DOHH2 (cell line): ENCODE measurements at regions not wholly inside any gene's neighbourhood (a gene's known extent, or its start where the extent isn't known, plus 50 kb on each side); places are given as distances from the start of the nearest gene placed in this dataset.

Experiments
- EZH2phosphoT487 ChIP-seq: fragments of 200-600 bp; sonication (generic); IDR thresholded peaks from 2 replicates; pipeline ENCODE4 v1.6.1; 2017; ENCODE audit warnings: borderline replicate concordance, mild to moderate bottlenecking, antibody characterized with exemption, low read length, moderate library complexity, mixed read lengths
- TF ChIP-seq, protein P1 (sequence below): fragments of 200-600 bp; sonication (generic); IDR thresholded peaks from one replicate; pipeline ENCODE4 v1.5.1; 2014; ENCODE audit warnings: antibody characterized with exemption, mild to moderate bottlenecking, low read depth, low read length; ENCODE audit not compliant: poor library complexity, severe bottlenecking

GRCh38 chr4:85128246-85129204, 162.0 kb upstream of the WDFY3 start:
- TF ChIP-seq, protein P1, sequence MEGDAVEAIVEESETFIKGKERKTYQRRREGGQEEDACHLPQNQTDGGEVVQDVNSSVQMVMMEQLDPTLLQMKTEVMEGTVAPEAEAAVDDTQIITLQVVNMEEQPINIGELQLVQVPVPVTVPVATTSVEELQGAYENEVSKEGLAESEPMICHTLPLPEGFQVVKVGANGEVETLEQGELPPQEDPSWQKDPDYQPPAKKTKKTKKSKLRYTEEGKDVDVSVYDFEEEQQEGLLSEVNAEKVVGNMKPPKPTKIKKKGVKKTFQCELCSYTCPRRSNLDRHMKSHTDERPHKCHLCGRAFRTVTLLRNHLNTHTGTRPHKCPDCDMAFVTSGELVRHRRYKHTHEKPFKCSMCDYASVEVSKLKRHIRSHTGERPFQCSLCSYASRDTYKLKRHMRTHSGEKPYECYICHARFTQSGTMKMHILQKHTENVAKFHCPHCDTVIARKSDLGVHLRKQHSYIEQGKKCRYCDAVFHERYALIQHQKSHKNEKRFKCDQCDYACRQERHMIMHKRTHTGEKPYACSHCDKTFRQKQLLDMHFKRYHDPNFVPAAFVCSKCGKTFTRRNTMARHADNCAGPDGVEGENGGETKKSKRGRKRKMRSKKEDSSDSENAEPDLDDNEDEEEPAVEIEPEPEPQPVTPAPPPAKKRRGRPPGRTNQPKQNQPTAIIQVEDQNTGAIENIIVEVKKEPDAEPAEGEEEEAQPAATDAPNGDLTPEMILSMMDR = no peak
- no peak for TF ChIP-seq EZH2phosphoT487
